SK-N-SH treated with all-trans-retinoic acid at 6 μM for 48 hours (cell line): ENCODE measurements at regions not wholly inside any gene's neighbourhood (a gene's known extent, or its start where the extent isn't known, plus 50 kb on each side); places are given as distances from the start of the nearest gene placed in this dataset.

ENCODE experiments used
- ATAC-seq: fragments of 200-7000 bp; cut with Tn5 transposase; 3 replicates; pipeline ENCODE4 v1.9.1; 2020; ENCODE audit warnings: mild to moderate bottlenecking, moderate library complexity
- ARNTL ChIP-seq: fragments of 450-650 bp; formaldehyde crosslinking; IDR thresholded peaks from 2 replicates; pipeline ENCODE4 v1.5.0; 2020; ENCODE audit warnings: low read depth, mild to moderate bottlenecking, moderate library complexity, borderline replicate concordance
- CREB5 ChIP-seq: fragments of 250-450 bp; sonication (Bioruptor Pico); IDR thresholded peaks from 2 replicates; pipeline ENCODE4 v1.5.1; 2020; ENCODE audit warnings: low read depth, mild to moderate bottlenecking, moderate library complexity
- CSDC2 ChIP-seq: fragments of 250-450 bp; sonication (Bioruptor Pico); IDR thresholded peaks from 2 replicates; pipeline ENCODE4 v1.5.0; 2020; ENCODE audit warnings: mild to moderate bottlenecking, moderate library complexity
- ESRRG ChIP-seq: fragments of 250-450 bp; sonication (Bioruptor Pico); IDR thresholded peaks from 2 replicates; pipeline ENCODE4 v1.6.1; 2021; ENCODE audit warnings: mild to moderate bottlenecking
- GLIS3 ChIP-seq: fragments of 250-450 bp; sonication (Bioruptor Pico); IDR thresholded peaks from 2 replicates; pipeline ENCODE4 v1.5.0; 2020; ENCODE audit warnings: mild to moderate bottlenecking, moderate library complexity
- ISL1 ChIP-seq: fragments of 250-450 bp; sonication (Bioruptor Pico); IDR thresholded peaks from 2 replicates; pipeline ENCODE4 v2.1.2; 2022; ENCODE audit warnings: mild to moderate bottlenecking, moderate library complexity
- PPARA ChIP-seq: fragments of 250-450 bp; sonication (Bioruptor Pico); IDR thresholded peaks from 2 replicates; pipeline ENCODE4 v1.5.0; 2020; ENCODE audit warnings: mild to moderate bottlenecking, borderline replicate concordance
- RARB ChIP-seq: fragments of 250-450 bp; sonication (Bioruptor Pico); IDR thresholded peaks from 2 replicates; pipeline ENCODE4 v1.8.0; 2021; ENCODE audit warnings: mild to moderate bottlenecking, moderate library complexity
- SNAI2 ChIP-seq: fragments of 250-450 bp; sonication (Bioruptor Pico); IDR thresholded peaks from 2 replicates; pipeline ENCODE4 v1.5.0; 2020; ENCODE audit warnings: mild to moderate bottlenecking, moderate library complexity
- TCF4 ChIP-seq: fragments of 250-450 bp; sonication (Bioruptor Pico); IDR thresholded peaks from 2 replicates; pipeline ENCODE4 v1.8.0; 2021; ENCODE audit warnings: mild to moderate bottlenecking, moderate library complexity, borderline replicate concordance
- TOX ChIP-seq: fragments of 250-450 bp; sonication (Bioruptor Pico); IDR thresholded peaks from 2 replicates; pipeline ENCODE4 v1.8.0; 2021; ENCODE audit warnings: mild to moderate bottlenecking, moderate library complexity, borderline replicate concordance
- TSHZ2 ChIP-seq: fragments of 250-450 bp; sonication (Bioruptor Pico); IDR thresholded peaks from 2 replicates; pipeline ENCODE4 v1.5.0; 2020; ENCODE audit warnings: mild to moderate bottlenecking, moderate library complexity
- ZC3H10 ChIP-seq: fragments of 250-450 bp; sonication (Bioruptor Pico); IDR thresholded peaks from 2 replicates; pipeline ENCODE4 v1.5.1; 2021; ENCODE audit warnings: mild to moderate bottlenecking, moderate library complexity
- ZFP3 ChIP-seq: fragments of 250-450 bp; sonication (Bioruptor Pico); IDR thresholded peaks from 2 replicates; pipeline ENCODE4 v1.5.0; 2020; ENCODE audit warnings: mild to moderate bottlenecking, moderate library complexity
- ZFP30 ChIP-seq: fragments of 450-650 bp; formaldehyde crosslinking; IDR thresholded peaks from 2 replicates; pipeline ENCODE4 v1.5.0; 2022; ENCODE audit warnings: mild to moderate bottlenecking, moderate library complexity
- ZNF70 ChIP-seq: fragments of 450-650 bp; formaldehyde crosslinking; IDR thresholded peaks from 2 replicates; pipeline ENCODE4 v1.5.0; 2020; ENCODE audit warnings: mild to moderate bottlenecking, moderate library complexity
- ZNF8 ChIP-seq: fragments of 450-650 bp; formaldehyde crosslinking; IDR thresholded peaks from 2 replicates; pipeline ENCODE4 v1.5.0; 2020; ENCODE audit warnings: mild to moderate bottlenecking, moderate library complexity
- TF ChIP-seq, protein P1 (sequence below): fragments of 250-450 bp; sonication (Bioruptor Pico); IDR thresholded peaks from 2 replicates; pipeline ENCODE4 v1.5.1; 2021; ENCODE audit warnings: mild to moderate bottlenecking, moderate library complexity
- TF ChIP-seq, protein P2 (sequence below): fragments of 250-450 bp; sonication (Bioruptor Pico); IDR thresholded peaks from 2 replicates; pipeline ENCODE4 v1.8.0; 2020; ENCODE audit warnings: mild to moderate bottlenecking, moderate library complexity, borderline replicate concordance
- TF ChIP-seq, protein P3 (sequence below): fragments of 250-450 bp; sonication (Bioruptor Pico); IDR thresholded peaks from 2 replicates; pipeline ENCODE4 v1.8.0; 2021; ENCODE audit warnings: low read depth, mild to moderate bottlenecking, moderate library complexity, borderline replicate concordance

DNA sequence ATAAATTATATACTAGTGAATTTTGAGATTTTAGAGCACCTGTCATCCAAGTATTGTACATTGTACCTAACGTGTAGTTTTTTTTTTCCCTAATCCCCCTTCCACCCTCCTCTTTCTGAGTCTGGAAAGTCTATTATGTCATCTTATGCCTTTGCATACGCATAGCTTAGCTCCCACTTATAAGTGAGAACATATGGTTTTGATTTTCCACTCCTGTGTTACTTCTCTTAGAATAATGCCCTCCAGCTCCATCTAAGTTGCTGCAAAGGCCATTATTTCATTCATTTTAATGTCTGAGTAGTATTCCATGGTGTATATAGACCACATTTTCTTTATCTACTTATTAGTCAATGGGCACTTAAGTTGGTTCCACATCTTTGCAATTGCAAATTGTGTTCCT is 177.0 kb upstream of the C16orf82 start:
- ATAC-seq = no peak

DNA sequence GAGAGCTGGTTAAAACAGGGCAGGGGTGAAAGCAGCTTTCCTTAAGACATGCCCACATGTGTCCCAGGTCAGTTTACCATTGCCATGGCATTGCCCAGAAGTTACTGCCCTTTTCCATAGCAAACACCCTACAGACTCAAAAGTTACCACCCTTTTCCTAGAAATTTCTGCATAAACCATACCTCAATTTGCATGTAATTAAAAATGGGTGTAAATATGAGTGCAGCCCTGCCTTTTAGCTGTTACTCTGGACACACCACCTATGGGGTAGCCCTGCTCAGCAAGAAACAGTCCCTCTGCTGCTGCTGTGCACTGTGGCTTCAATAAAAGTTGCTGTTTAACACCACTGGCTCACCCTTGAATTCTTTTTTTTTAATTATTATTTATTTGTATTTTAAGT is 168.5 kb upstream of the C16orf82 start:
- ATAC-seq = no peak
- TF ChIP-seq ZNF70 (CRISPR knock-in tag) (no peak), ZFP30 (no peak), PPARA (no peak), CREB5 (CRISPR knock-in tag) (no peak), SNAI2 (no peak), ZC3H10 (no peak), ARNTL (no peak), ESRRG (no peak), GLIS3 (no peak), ZNF8 (CRISPR knock-in tag) (no peak)
- TF ChIP-seq, protein P1, sequence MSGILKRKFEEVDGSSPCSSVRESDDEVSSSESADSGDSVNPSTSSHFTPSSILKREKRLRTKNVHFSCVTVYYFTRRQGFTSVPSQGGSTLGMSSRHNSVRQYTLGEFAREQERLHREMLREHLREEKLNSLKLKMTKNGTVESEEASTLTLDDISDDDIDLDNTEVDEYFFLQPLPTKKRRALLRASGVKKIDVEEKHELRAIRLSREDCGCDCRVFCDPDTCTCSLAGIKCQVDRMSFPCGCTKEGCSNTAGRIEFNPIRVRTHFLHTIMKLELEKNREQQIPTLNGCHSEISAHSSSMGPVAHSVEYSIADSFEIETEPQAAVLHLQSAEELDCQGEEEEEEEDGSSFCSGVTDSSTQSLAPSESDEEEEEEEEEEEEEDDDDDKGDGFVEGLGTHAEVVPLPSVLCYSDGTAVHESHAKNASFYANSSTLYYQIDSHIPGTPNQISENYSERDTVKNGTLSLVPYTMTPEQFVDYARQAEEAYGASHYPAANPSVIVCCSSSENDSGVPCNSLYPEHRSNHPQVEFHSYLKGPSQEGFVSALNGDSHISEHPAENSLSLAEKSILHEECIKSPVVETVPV = no peak
- TF ChIP-seq, protein P2, sequence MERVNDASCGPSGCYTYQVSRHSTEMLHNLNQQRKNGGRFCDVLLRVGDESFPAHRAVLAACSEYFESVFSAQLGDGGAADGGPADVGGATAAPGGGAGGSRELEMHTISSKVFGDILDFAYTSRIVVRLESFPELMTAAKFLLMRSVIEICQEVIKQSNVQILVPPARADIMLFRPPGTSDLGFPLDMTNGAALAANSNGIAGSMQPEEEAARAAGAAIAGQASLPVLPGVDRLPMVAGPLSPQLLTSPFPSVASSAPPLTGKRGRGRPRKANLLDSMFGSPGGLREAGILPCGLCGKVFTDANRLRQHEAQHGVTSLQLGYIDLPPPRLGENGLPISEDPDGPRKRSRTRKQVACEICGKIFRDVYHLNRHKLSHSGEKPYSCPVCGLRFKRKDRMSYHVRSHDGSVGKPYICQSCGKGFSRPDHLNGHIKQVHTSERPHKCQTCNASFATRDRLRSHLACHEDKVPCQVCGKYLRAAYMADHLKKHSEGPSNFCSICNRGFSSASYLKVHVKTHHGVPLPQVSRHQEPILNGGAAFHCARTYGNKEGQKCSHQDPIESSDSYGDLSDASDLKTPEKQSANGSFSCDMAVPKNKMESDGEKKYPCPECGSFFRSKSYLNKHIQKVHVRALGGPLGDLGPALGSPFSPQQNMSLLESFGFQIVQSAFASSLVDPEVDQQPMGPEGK = no peak

More for the DNA sequence above, 177.0 kb upstream of the C16orf82 start:
- TF ChIP-seq CREB5 (CRISPR knock-in tag) = no peak
- TF ChIP-seq, protein P3, sequence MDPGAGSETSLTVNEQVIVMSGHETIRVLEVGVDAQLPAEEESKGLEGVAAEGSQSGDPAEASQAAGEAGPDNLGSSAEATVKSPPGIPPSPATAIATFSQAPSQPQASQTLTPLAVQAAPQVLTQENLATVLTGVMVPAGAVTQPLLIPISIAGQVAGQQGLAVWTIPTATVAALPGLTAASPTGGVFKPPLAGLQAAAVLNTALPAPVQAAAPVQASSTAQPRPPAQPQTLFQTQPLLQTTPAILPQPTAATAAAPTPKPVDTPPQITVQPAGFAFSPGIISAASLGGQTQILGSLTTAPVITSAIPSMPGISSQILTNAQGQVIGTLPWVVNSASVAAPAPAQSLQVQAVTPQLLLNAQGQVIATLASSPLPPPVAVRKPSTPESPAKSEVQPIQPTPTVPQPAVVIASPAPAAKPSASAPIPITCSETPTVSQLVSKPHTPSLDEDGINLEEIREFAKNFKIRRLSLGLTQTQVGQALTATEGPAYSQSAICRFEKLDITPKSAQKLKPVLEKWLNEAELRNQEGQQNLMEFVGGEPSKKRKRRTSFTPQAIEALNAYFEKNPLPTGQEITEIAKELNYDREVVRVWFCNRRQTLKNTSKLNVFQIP (CRISPR knock-in tag) = no peak
- no peak for TF ChIP-seq TSHZ2 (CRISPR knock-in tag)
- TF ChIP-seq, protein P1 = no peak
- no peak for TF ChIP-seq ZNF70 (CRISPR knock-in tag)
- no peak for TF ChIP-seq ZNF8 (CRISPR knock-in tag)
- TF ChIP-seq GLIS3 = no peak
- TF ChIP-seq PPARA = no peak
- TF ChIP-seq ZFP3 = no peak
- no peak for TF ChIP-seq TOX
- TF ChIP-seq, protein P2 = no peak
- TF ChIP-seq CSDC2 (CRISPR knock-in tag) = no peak
- TF ChIP-seq ISL1 (CRISPR knock-in tag) = no peak
- TF ChIP-seq RARB (CRISPR knock-in tag) = no peak
- TF ChIP-seq TCF4 (CRISPR knock-in tag) = no peak
- TF ChIP-seq, all 23 proteins: peak for 0
